ENCODE measurements at regions not wholly inside any gene's neighbourhood (a gene's known extent, or its start where the extent isn't known, plus 50 kb on each side); places are given as distances from the start of the nearest gene placed in this dataset.

DNA sequence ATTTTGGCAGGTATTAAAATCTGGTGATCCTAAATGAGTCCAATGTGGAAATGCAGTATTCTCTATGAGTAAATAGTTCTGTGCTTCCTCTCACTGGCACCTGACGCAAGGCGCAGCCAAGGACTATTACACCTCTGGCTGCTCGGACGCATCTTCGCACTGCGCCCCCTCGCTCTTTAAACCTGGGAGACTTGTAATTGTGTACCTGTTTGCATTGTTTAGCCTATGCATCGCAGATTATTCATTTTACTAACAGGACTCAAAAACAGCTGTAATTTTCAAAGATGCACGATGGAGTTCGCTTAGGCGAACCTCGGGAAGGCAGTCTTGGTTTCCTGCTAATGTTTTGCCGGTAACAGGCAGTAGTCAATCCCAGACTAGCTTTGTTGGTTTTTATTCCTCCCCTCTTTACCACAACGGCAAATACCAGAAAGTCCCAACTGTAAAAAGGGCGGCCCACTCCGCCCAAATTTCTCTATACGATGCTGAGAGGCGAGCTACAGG, 113.2 kb downstream of the KCNRG start:
- Histone ChIP-seq H3K4me1 (ENCODE audit: insufficient read depth, low read length) (peaks cover 22% of the 10 kb centered on the region), H3K9me3 (ENCODE audit: insufficient read depth, low read length, severe bottlenecking) (no peaks in the 10 kb centered on the region), H3K79me2 (ENCODE audit: insufficient read depth, low read length) (peaks cover 34% of the 10 kb centered on the region), H3K4me3 (ENCODE audit: low read depth in 1 of 2, low read length in 2 of 2) (no peak overlapping the region), H3K4me2 (ENCODE audit: insufficient read depth, low read length) (no peak overlapping the region), H3K36me3 (ENCODE audit: insufficient read depth, low read length) (peaks cover 3% of the 10 kb centered on the region; the same call in 1 of the 2 replicates), H3K9ac (ENCODE audit: low read depth, low read length) (no peak overlapping the region), H3K27ac (ENCODE audit: low read length) (no peak overlapping the region), H4K20me1 (ENCODE audit: insufficient read depth, low read length) (peaks cover 2% of the 10 kb centered on the region; the same call in 1 of the 2 replicates), H3K27me3 (ENCODE audit: insufficient read depth, low read length, poor library complexity) (no peaks in the 10 kb centered on the region), H2AFZ (ENCODE audit: low read depth, low read length) (no peak overlapping the region)
- TF ChIP-seq EZH2 (IDR thresholded peaks at IDR 0.05; ENCODE audit: borderline replicate concordance, low read depth, low read length, severe bottlenecking): no peak
- TF ChIP-seq, protein P1, sequence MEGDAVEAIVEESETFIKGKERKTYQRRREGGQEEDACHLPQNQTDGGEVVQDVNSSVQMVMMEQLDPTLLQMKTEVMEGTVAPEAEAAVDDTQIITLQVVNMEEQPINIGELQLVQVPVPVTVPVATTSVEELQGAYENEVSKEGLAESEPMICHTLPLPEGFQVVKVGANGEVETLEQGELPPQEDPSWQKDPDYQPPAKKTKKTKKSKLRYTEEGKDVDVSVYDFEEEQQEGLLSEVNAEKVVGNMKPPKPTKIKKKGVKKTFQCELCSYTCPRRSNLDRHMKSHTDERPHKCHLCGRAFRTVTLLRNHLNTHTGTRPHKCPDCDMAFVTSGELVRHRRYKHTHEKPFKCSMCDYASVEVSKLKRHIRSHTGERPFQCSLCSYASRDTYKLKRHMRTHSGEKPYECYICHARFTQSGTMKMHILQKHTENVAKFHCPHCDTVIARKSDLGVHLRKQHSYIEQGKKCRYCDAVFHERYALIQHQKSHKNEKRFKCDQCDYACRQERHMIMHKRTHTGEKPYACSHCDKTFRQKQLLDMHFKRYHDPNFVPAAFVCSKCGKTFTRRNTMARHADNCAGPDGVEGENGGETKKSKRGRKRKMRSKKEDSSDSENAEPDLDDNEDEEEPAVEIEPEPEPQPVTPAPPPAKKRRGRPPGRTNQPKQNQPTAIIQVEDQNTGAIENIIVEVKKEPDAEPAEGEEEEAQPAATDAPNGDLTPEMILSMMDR (IDR thresholded peaks at IDR 0.05; ENCODE audit: borderline replicate concordance, extremely low read depth, low read length, poor library complexity, severe bottlenecking): no peak
- DNase-seq (no peak), ATAC-seq (ENCODE audit: insufficient read depth, low read depth) (no peak)

DNA sequence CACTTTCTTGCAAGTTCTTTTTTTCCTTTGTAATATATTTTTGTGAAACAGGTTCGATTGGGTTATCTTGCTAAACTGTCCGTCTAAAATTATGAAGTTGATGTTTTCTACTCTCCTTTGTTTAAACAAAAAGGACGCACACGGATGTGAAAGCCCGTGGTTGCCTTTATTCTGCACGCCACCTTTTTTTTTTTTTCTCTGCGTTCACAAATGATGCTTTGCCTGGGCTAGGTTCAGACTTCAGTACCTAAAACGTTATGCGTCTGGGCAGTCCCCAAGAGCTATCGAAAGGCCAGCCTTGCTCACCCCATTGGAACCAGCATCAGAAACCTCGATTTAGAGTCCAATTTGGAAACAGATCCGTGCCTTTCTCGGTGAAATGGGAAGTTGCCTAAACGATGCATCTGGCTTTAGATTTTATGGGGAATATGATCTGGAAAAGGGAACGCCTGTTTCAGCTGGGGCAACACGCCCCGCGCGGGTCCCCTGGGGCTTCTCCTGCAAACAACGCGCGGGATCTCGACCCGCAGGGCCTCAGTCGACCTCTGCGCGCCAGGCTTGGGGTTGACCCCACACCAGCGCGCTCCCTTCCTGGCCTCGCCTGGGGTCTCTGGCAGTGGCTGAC, 113.9 kb downstream of the KCNRG start:
- ATAC-seq (ENCODE audit: insufficient read depth, low read depth): no peak
- DNase-seq: no peak
- Histone ChIP-seq H3K9me3 (ENCODE audit: insufficient read depth, low read length, severe bottlenecking) (no peaks in the 10 kb centered on the region), H3K27ac (ENCODE audit: low read length) (no peak overlapping the region), H4K20me1 (ENCODE audit: insufficient read depth, low read length) (no peaks in the 10 kb centered on the region), H3K9ac (ENCODE audit: low read depth, low read length) (no peak overlapping the region), H3K36me3 (ENCODE audit: insufficient read depth, low read length) (no peaks in the 10 kb centered on the region; the same call in 1 of the 2 replicates), H3K4me3 (ENCODE audit: low read depth in 1 of 2, low read length in 2 of 2) (no peak overlapping the region), H3K4me2 (ENCODE audit: insufficient read depth, low read length) (no peak overlapping the region), H3K79me2 (ENCODE audit: insufficient read depth, low read length) (peaks cover 27% of the 10 kb centered on the region), H2AFZ (ENCODE audit: low read depth, low read length) (no peak overlapping the region), H3K4me1 (ENCODE audit: insufficient read depth, low read length) (peaks cover 18% of the 10 kb centered on the region), H3K27me3 (ENCODE audit: insufficient read depth, low read length, poor library complexity) (no peaks in the 10 kb centered on the region)
- TF ChIP-seq, protein P1 (IDR thresholded peaks at IDR 0.05; ENCODE audit: borderline replicate concordance, extremely low read depth, low read length, poor library complexity, severe bottlenecking): no peak
- no peak for TF ChIP-seq EZH2 (IDR thresholded peaks at IDR 0.05; ENCODE audit: borderline replicate concordance, low read depth, low read length, severe bottlenecking)

DNA sequence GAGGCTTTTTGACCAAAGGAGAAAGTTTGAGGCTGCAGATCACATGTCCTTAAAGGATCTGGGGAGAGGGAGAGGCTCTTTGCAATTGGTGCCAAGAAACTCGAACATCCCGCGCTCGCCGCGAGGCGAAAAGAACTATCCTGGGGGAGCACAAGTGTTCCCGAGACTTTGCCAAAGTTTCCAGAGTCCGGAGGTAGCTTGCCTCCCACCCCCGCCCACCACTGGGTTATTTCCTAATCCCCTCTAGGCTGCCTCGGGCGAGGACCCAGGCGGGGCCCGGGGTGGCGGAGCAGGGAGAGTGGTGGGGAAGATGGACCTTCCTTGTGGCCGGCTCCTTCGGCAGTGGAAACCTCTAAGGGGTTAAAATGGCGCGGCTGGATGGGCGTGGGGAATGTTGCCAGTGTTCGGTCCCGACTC, 114.5 kb downstream of the KCNRG start:
- H3K4me1 ChIP-seq (ENCODE audit: insufficient read depth, low read length): peaks cover 18% of the 10 kb centered on the region
- no peak overlapping the region for H3K4me3 ChIP-seq (ENCODE audit: low read depth in 1 of 2, low read length in 2 of 2)
- H3K9ac ChIP-seq (ENCODE audit: low read depth, low read length): no peak overlapping the region
- TF ChIP-seq, protein P1 (IDR thresholded peaks at IDR 0.05; ENCODE audit: borderline replicate concordance, extremely low read depth, low read length, poor library complexity, severe bottlenecking): no peak
- TF ChIP-seq EZH2 (IDR thresholded peaks at IDR 0.05; ENCODE audit: borderline replicate concordance, low read depth, low read length, severe bottlenecking): no peak
- H3K27ac ChIP-seq (ENCODE audit: low read length): no peak overlapping the region
- DNase-seq (no peak), ATAC-seq (ENCODE audit: insufficient read depth, low read depth) (no peak)
- H3K9me3 ChIP-seq (ENCODE audit: insufficient read depth, low read length, severe bottlenecking): no peaks in the 10 kb centered on the region
- peaks cover 24% of the 10 kb centered on the region for H3K79me2 ChIP-seq (ENCODE audit: insufficient read depth, low read length)
- no peak overlapping the region for H2AFZ ChIP-seq (ENCODE audit: low read depth, low read length)
- H3K27me3 ChIP-seq (ENCODE audit: insufficient read depth, low read length, poor library complexity): no peaks in the 10 kb centered on the region
- H3K4me2 ChIP-seq (ENCODE audit: insufficient read depth, low read length): no peak overlapping the region
- no peaks in the 10 kb centered on the region; the same call in 1 of the 2 replicates for H3K36me3 ChIP-seq (ENCODE audit: insufficient read depth, low read length)
- no peaks in the 10 kb centered on the region for H4K20me1 ChIP-seq (ENCODE audit: insufficient read depth, low read length)
